HEK293 (cell line): ENCODE measurements at regions not wholly inside any gene's neighbourhood (a gene's known extent, or its start where the extent isn't known, plus 50 kb on each side); places are given as distances from the start of the nearest gene placed in this dataset.

Source experiments
- CTCF ChIA-PET: fragments of 350-600 bp; formaldehyde crosslinking; extraction: SDS; loops from one replicate; lab custom pipeline; 2021; ENCODE audit warnings: antibody characterized with exemption; lab: Yijun Ruan, JAX
- POLR2A ChIA-PET: fragments of 300-600 bp; formaldehyde crosslinking; extraction: SDS; loops from one replicate; lab custom pipeline; 2020; ENCODE audit warnings: antibody characterized with exemption, inconsistent platforms; lab: Yijun Ruan, JAX
- H3K27ac ChIP-seq: fragments of 200-500 bp; sonication (Bioruptor generic); 2 replicates; pipeline ENCODE4 v1.5.1; 2014; ENCODE audit warnings: low read depth, low read length, control low read depth, inconsistent platforms; ENCODE audit errors: extremely low read depth
- H3K36me3 ChIP-seq, 2 experiments: fragments of 200-500 bp in 1 of 2; sonication (Bioruptor generic) in 1 of 2; 1 replicate in 1 of 2; 2 replicates in 1 of 2; pipeline ENCODE4 v1.5.1; 2014 to 2017; ENCODE audit warnings: inconsistent platforms in 2 of 2, low read length in 2 of 2; ENCODE audit not compliant: control insufficient read depth in 2 of 2, insufficient read depth in 1 of 2
- H3K4me1 ChIP-seq: fragments of 200-500 bp; sonication (Bioruptor generic); 2 replicates; pipeline ENCODE4 v1.5.1; 2014; ENCODE audit warnings: mild to moderate bottlenecking, low read length, inconsistent platforms; ENCODE audit not compliant: control insufficient read depth, insufficient read depth
- H3K4me3 ChIP-seq: 2 replicates; pipeline ENCODE4 v1.5.1; 2011; ENCODE audit warnings: low read depth, mild to moderate bottlenecking, control low read depth, low read length, moderate library complexity
- H3K9me3 ChIP-seq: fragments of 200-500 bp; sonication (Bioruptor generic); 2 replicates; pipeline ENCODE4 v1.5.1; 2014; ENCODE audit warnings: low read depth, low read length, inconsistent platforms; ENCODE audit not compliant: control insufficient read depth, insufficient read depth
- GLIS2 ChIP-seq: fragments of 450-650 bp; formaldehyde crosslinking; IDR thresholded peaks from 2 replicates; pipeline ENCODE4 v1.5.1; 2016; ENCODE audit warnings: missing biosample characterization, missing genetic modification characterization
- KLF7 ChIP-seq: fragments of 450-650 bp; formaldehyde crosslinking; IDR thresholded peaks from 2 replicates; pipeline ENCODE4 v1.5.1; 2016; ENCODE audit warnings: missing biosample characterization, missing genetic modification characterization, borderline replicate concordance
- KLF9 ChIP-seq: fragments of 450-650 bp; formaldehyde crosslinking; IDR thresholded peaks from 2 replicates; pipeline ENCODE4 v1.5.1; 2016; ENCODE audit warnings: missing biosample characterization, missing genetic modification characterization, low read depth
- PATZ1 ChIP-seq: fragments of 450-650 bp; formaldehyde crosslinking; IDR thresholded peaks from 2 replicates; pipeline ENCODE4 v1.5.1; 2016; ENCODE audit warnings: missing biosample characterization, missing genetic modification characterization
- PBX3 ChIP-seq: sonication (generic); formaldehyde crosslinking; IDR thresholded peaks from 2 replicates; pipeline ENCODE4 v1.8.1; 2022; ENCODE audit warnings: mild to moderate bottlenecking, moderate library complexity, missing genetic modification reagents
- PRDM2 ChIP-seq: fragments of 450-650 bp; formaldehyde crosslinking; IDR thresholded peaks from 2 replicates; pipeline ENCODE4 v1.5.1; 2016; ENCODE audit warnings: missing biosample characterization, missing genetic modification characterization, borderline replicate concordance
- WT1 ChIP-seq: fragments of 450-650 bp; formaldehyde crosslinking; IDR thresholded peaks from 2 replicates; pipeline ENCODE4 v1.5.1; 2016; ENCODE audit warnings: missing biosample characterization, missing genetic modification characterization
- ZBTB17 ChIP-seq: fragments of 450-650 bp; formaldehyde crosslinking; IDR thresholded peaks from 2 replicates; pipeline ENCODE4 v1.5.1; 2016; ENCODE audit warnings: missing biosample characterization, missing genetic modification characterization
- ZBTB20 ChIP-seq: fragments of 450-650 bp; formaldehyde crosslinking; IDR thresholded peaks from 2 replicates; pipeline ENCODE4 v1.5.1; 2016; ENCODE audit warnings: missing biosample characterization, missing genetic modification characterization
- ZEB2 ChIP-seq: fragments of 450-650 bp; formaldehyde crosslinking; IDR thresholded peaks from 2 replicates; pipeline ENCODE4 v1.5.1; 2016; ENCODE audit warnings: missing biosample characterization, missing genetic modification characterization
- ZFP69B ChIP-seq: fragments of 450-650 bp; formaldehyde crosslinking; IDR thresholded peaks from 2 replicates; pipeline ENCODE4 v1.5.1; 2016; ENCODE audit warnings: missing biosample characterization, missing genetic modification characterization
- ZNF169 ChIP-seq: fragments of 450-650 bp; formaldehyde crosslinking; IDR thresholded peaks from 2 replicates; pipeline ENCODE4 v1.5.1; 2016; ENCODE audit warnings: missing biosample characterization, missing genetic modification characterization
- ZNF175 ChIP-seq: fragments of 450-650 bp; formaldehyde crosslinking; IDR thresholded peaks from 2 replicates; pipeline ENCODE4 v1.5.1; 2016; ENCODE audit warnings: missing biosample characterization, missing genetic modification characterization
- ZNF266 ChIP-seq: fragments of 450-650 bp; formaldehyde crosslinking; IDR thresholded peaks from 2 replicates; pipeline ENCODE4 v1.5.1; 2016; ENCODE audit warnings: missing biosample characterization, missing genetic modification characterization, low read depth
- ZNF280D ChIP-seq: fragments of 450-650 bp; formaldehyde crosslinking; IDR thresholded peaks from 2 replicates; pipeline ENCODE4 v1.5.1; 2016; ENCODE audit warnings: missing biosample characterization, missing genetic modification characterization
- ZNF341 ChIP-seq: fragments of 450-650 bp; formaldehyde crosslinking; IDR thresholded peaks from 2 replicates; pipeline ENCODE4; 2016; ENCODE audit warnings: low read depth, missing biosample characterization, missing genetic modification characterization
- ZNF645 ChIP-seq: fragments of 450-650 bp; formaldehyde crosslinking; IDR thresholded peaks from 2 replicates; pipeline ENCODE4; 2016; ENCODE audit warnings: missing biosample characterization, missing genetic modification characterization
- ZNF768 ChIP-seq: fragments of 450-650 bp; formaldehyde crosslinking; IDR thresholded peaks from 2 replicates; pipeline ENCODE4 v1.5.1; 2018; ENCODE audit warnings: missing biosample characterization, mild to moderate bottlenecking, missing genetic modification characterization

GRCh38 chr16:58938811-58939210, 204.7 kb upstream of the GOT2 start:
- ChIA-PET POLR2A (no interaction called here), CTCF (no interaction called here)
- Histone ChIP-seq H3K4me1 (no peaks in the 10 kb centered on the region), H3K9me3 (no peaks in the 10 kb centered on the region), H3K4me3 (no peak overlapping the region), H3K36me3 (no peaks in the 10 kb centered on the region), H3K27ac (no peak overlapping the region)
- TF ChIP-seq GLIS2 (tag by site-specific recombination) (no peak), ZEB2 (tag by site-specific recombination) (no peak), WT1 (no peak), KLF7 (no peak), PATZ1 (tag by site-specific recombination) (no peak), ZBTB17 (tag by site-specific recombination) (no peak), ZFP69B (tag by site-specific recombination) (no peak), ZNF768 (tag by site-specific recombination) (no peak), ZNF645 (tag by site-specific recombination) (no peak), ZNF341 (tag by site-specific recombination) (no peak), PRDM2 (tag by site-specific recombination) (no peak), ZBTB20 (no peak), ZNF280D (no peak), ZNF175 (tag by site-specific recombination) (no peak), ZNF266 (tag by site-specific recombination) (no peak), KLF9 (tag by site-specific recombination) (no peak), ZNF169 (tag by site-specific recombination) (no peak), PBX3 (CRISPR knock-in tag) (no peak)
